Neural cell (in vitro differentiated cells): ENCODE measurements at regions not wholly inside any gene's neighbourhood (a gene's known extent, or its start where the extent isn't known, plus 50 kb on each side); places are given as distances from the start of the nearest gene placed in this dataset.

Experiments used
- EP300 ChIP-seq: fragments of 450-650 bp; conservative IDR thresholded peaks from 2 replicates; pipeline ENCODE4 v1.6.1; 2014; ENCODE audit warnings: antibody characterized with exemption, mild to moderate bottlenecking, moderate library complexity; ENCODE audit not compliant: poor library complexity, severe bottlenecking
- POLR2AphosphoS5 ChIP-seq: IDR thresholded peaks from 2 replicates; pipeline ENCODE4 v1.6.1; 2012
- SMC3 ChIP-seq: fragments of 450-650 bp; conservative IDR thresholded peaks from 2 replicates; pipeline ENCODE4 v1.6.1; 2014; ENCODE audit warnings: antibody characterized with exemption, mild to moderate bottlenecking, moderate library complexity; ENCODE audit not compliant: poor library complexity

DNA sequence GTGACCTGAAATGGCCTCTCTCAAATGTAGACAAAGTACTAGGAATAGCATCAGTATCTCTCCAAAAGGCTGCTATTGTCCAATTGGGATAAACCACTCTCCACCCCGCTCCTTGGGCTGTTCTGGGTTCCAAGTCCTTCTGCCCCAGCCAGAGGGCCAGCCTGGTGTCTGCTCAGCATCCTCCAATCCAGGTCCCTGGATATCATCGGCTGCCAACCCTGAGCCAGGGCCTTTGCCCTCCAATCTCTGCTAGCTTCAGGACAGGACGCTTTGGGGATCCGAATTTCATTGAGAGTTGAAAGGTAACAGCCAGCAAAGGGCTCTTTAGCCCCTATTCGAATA lies 119.3 kb upstream of the ADPGK start:
- TF ChIP-seq POLR2AphosphoS5 = no peak
- no peak for TF ChIP-seq SMC3
- no peak for TF ChIP-seq EP300
